NT2/D1 (cell line): ENCODE measurements at regions not wholly inside any gene's neighbourhood (a gene's known extent, or its start where the extent isn't known, plus 50 kb on each side); places are given as distances from the start of the nearest gene placed in this dataset.

Experiments
- SUZ12 ChIP-seq: IDR thresholded peaks from 2 replicates; pipeline ENCODE4 v1.6.1; 2011; ENCODE audit not compliant: insufficient read length, insufficient read depth; ENCODE audit errors: extremely low read depth
- YY1 ChIP-seq: IDR thresholded peaks from 2 replicates; pipeline ENCODE4 v1.6.1; 2011; ENCODE audit not compliant: insufficient read length, insufficient read depth

- TF ChIP-seq SUZ12 (no peak), YY1 (no peak)
Observed at GRCh38 chr13:109627649-109628048, 158.7 kb downstream of the IRS2 start.
